ENCODE measurements at regions not wholly inside any gene's neighbourhood (a gene's known extent, or its start where the extent isn't known, plus 50 kb on each side); places are given as distances from the start of the nearest gene placed in this dataset.

DNA sequence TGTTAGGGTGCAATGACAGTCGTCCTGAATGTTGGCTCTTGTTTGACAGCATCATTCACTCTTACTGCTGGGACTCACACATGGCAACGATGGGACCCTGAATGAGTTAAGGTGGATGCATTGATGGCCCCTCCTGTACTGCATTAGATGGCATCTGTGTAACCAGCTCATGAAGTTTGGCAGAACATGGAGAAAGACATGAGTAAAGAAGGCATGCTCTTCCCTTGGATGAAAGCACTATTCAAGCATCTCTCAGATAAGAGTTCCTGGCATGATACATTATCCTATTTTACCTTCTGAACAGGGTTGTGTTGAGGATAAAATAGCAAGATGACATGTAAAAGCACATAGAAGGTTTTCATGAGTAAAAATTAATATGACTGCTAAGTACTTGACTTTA lies 142.2 kb upstream of the GAS1 start:
- H3K9me2 ChIP-seq (ENCODE audit: insufficient read depth): no peaks in the 10 kb centered on the region
- DNase-seq (ENCODE audit: low read depth, low spot score) (no peak), ATAC-seq (no peak)
- peaks cover 3% of the 10 kb centered on the region; the same call in 1 of the 2 replicates for H3K27me3 ChIP-seq (ENCODE audit: insufficient read depth, low read length)
- TF ChIP-seq, protein P1, sequence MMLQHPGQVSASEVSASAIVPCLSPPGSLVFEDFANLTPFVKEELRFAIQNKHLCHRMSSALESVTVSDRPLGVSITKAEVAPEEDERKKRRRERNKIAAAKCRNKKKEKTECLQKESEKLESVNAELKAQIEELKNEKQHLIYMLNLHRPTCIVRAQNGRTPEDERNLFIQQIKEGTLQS (IDR thresholded peaks at IDR 0.05): no peak
- TF ChIP-seq, protein P2, sequence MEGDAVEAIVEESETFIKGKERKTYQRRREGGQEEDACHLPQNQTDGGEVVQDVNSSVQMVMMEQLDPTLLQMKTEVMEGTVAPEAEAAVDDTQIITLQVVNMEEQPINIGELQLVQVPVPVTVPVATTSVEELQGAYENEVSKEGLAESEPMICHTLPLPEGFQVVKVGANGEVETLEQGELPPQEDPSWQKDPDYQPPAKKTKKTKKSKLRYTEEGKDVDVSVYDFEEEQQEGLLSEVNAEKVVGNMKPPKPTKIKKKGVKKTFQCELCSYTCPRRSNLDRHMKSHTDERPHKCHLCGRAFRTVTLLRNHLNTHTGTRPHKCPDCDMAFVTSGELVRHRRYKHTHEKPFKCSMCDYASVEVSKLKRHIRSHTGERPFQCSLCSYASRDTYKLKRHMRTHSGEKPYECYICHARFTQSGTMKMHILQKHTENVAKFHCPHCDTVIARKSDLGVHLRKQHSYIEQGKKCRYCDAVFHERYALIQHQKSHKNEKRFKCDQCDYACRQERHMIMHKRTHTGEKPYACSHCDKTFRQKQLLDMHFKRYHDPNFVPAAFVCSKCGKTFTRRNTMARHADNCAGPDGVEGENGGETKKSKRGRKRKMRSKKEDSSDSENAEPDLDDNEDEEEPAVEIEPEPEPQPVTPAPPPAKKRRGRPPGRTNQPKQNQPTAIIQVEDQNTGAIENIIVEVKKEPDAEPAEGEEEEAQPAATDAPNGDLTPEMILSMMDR (IDR thresholded peaks at IDR 0.05 in 2 of 3, conservative IDR thresholded peaks at IDR 0.05 in 1 of 3; ENCODE audit: borderline replicate concordance in 1 of 3, insufficient read depth in 1 of 3, low read depth in 2 of 3, low read length in 2 of 3): no peak
- no peak for TF ChIP-seq RAD21 (IDR thresholded peaks at IDR 0.05; ENCODE audit: low read depth)
- no peak for TF ChIP-seq JUND (IDR thresholded peaks at IDR 0.05)
- TF ChIP-seq SP1 (IDR thresholded peaks at IDR 0.05; ENCODE audit: low read depth): no peak
- H3K36me3 ChIP-seq (ENCODE audit: control insufficient read depth in 1 of 2, insufficient read depth in 2 of 2, low read length in 2 of 2): no peaks in the 10 kb centered on the region
- H4K20me1 ChIP-seq (ENCODE audit: insufficient read depth): no peaks in the 10 kb centered on the region
- POLR2A ChIA-PET: no interaction called here
- H3K9ac ChIP-seq (ENCODE audit: low read length): no peak overlapping the region
- no peak overlapping the region for H3K4me2 ChIP-seq (ENCODE audit: low read length)
- H3K27ac ChIP-seq (ENCODE audit: low read depth, low read length): no peak overlapping the region
- RAD21 ChIA-PET (ENCODE audit: low non-redundant PET in 1 of 2, low total read pairs in 2 of 2, uncharacterized antibody in 2 of 2, unreplicated experiment in 2 of 2): no interaction called here
- no TSS peak for BruUV-seq (replicated peaks)
- H3K4me1 ChIP-seq (ENCODE audit: control insufficient read depth in 1 of 2, insufficient read depth in 2 of 2, low read length in 2 of 2): no peaks in the 10 kb centered on the region
- H3K79me2 ChIP-seq (ENCODE audit: insufficient read depth, low read length): no peaks in the 10 kb centered on the region
- intact Hi-C loops (cut with micrococcal nuclease): no loop called here
- H3K9me3 ChIP-seq (ENCODE audit: control insufficient read depth in 1 of 2, insufficient read depth in 1 of 2, low read depth in 1 of 2, low read length in 2 of 2): no peaks in the 10 kb centered on the region
- H2AFZ ChIP-seq (ENCODE audit: low read depth, low read length, poor library complexity, severe bottlenecking): no peak overlapping the region
- H3K4me3 ChIP-seq (replicated peaks in 1 of 2; ENCODE audit: low read depth in 1 of 2, low read length in 2 of 2): no peak overlapping the region
- CTCF ChIA-PET: no interaction called here

DNA sequence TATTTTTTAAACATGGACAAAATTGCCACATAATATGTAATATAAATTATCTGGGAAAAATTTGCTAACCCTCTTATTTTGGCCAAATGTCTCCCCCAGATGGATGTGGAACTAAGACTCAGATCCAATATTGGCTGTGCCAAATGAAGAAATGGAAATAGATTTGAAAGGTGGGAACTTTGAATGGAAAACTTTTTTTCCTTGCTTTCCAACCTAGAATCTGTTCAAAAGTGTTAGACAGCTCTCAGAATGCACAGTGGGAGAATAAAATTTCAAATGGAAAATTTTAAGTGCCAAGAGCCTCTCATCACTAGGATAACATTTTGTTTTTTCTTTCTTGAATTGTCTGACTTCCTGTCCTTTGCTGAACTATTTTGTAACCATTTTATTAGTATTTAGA lies 142.6 kb upstream of the GAS1 start:
- no TSS peak for BruUV-seq (replicated peaks)
- Histone ChIP-seq H3K9me3 (ENCODE audit: control insufficient read depth in 1 of 2, insufficient read depth in 1 of 2, low read depth in 1 of 2, low read length in 2 of 2) (no peaks in the 10 kb centered on the region), H2AFZ (ENCODE audit: low read depth, low read length, poor library complexity, severe bottlenecking) (no peak overlapping the region), H3K4me1 (ENCODE audit: control insufficient read depth in 1 of 2, insufficient read depth in 2 of 2, low read length in 2 of 2) (no peaks in the 10 kb centered on the region), H3K9ac (ENCODE audit: low read length) (no peak overlapping the region), H3K79me2 (ENCODE audit: insufficient read depth, low read length) (no peaks in the 10 kb centered on the region), H3K36me3 (ENCODE audit: control insufficient read depth in 1 of 2, insufficient read depth in 2 of 2, low read length in 2 of 2) (no peaks in the 10 kb centered on the region), H4K20me1 (ENCODE audit: insufficient read depth) (no peaks in the 10 kb centered on the region), H3K4me2 (ENCODE audit: low read length) (no peak overlapping the region), H3K27me3 (ENCODE audit: insufficient read depth, low read length) (peaks cover 3% of the 10 kb centered on the region; the same call in 1 of the 2 replicates), H3K9me2 (ENCODE audit: insufficient read depth) (no peaks in the 10 kb centered on the region), H3K4me3 (replicated peaks in 1 of 2; ENCODE audit: low read depth in 1 of 2, low read length in 2 of 2) (no peak overlapping the region), H3K27ac (ENCODE audit: low read depth, low read length) (no peak overlapping the region)
- RAD21 ChIA-PET (ENCODE audit: low non-redundant PET in 1 of 2, low total read pairs in 2 of 2, uncharacterized antibody in 2 of 2, unreplicated experiment in 2 of 2): no interaction called here
- ATAC-seq (no peak), DNase-seq (ENCODE audit: low read depth, low spot score) (no peak)
- CTCF ChIA-PET: no interaction called here
- POLR2A ChIA-PET: no interaction called here
- intact Hi-C loops (cut with micrococcal nuclease): no loop called here
- TF ChIP-seq POLR2AphosphoS5 (IDR thresholded peaks at IDR 0.05; ENCODE audit: low read depth, low read length) (no peak), JUND (IDR thresholded peaks at IDR 0.05) (no peak), EZH2phosphoT487 (IDR thresholded peaks at IDR 0.05; ENCODE audit: borderline replicate concordance) (no peak), RAD21 (IDR thresholded peaks at IDR 0.05; ENCODE audit: low read depth) (no peak), ELF1 (IDR thresholded peaks at IDR 0.05; ENCODE audit: borderline replicate concordance, low read depth) (no peak), ZFX (IDR thresholded peaks at IDR 0.05) (no peak), CBX3 (IDR thresholded peaks at IDR 0.05; ENCODE audit: low read depth) (no peak), SRF (IDR thresholded peaks at IDR 0.05; ENCODE audit: low read depth) (no peak), CEBPB (IDR thresholded peaks at IDR 0.05; ENCODE audit: low read depth) (no peak), EGR1 (IDR thresholded peaks at IDR 0.05; ENCODE audit: low read depth) (no peak), SP1 (IDR thresholded peaks at IDR 0.05; ENCODE audit: low read depth) (no peak)
- TF ChIP-seq, protein P3, sequence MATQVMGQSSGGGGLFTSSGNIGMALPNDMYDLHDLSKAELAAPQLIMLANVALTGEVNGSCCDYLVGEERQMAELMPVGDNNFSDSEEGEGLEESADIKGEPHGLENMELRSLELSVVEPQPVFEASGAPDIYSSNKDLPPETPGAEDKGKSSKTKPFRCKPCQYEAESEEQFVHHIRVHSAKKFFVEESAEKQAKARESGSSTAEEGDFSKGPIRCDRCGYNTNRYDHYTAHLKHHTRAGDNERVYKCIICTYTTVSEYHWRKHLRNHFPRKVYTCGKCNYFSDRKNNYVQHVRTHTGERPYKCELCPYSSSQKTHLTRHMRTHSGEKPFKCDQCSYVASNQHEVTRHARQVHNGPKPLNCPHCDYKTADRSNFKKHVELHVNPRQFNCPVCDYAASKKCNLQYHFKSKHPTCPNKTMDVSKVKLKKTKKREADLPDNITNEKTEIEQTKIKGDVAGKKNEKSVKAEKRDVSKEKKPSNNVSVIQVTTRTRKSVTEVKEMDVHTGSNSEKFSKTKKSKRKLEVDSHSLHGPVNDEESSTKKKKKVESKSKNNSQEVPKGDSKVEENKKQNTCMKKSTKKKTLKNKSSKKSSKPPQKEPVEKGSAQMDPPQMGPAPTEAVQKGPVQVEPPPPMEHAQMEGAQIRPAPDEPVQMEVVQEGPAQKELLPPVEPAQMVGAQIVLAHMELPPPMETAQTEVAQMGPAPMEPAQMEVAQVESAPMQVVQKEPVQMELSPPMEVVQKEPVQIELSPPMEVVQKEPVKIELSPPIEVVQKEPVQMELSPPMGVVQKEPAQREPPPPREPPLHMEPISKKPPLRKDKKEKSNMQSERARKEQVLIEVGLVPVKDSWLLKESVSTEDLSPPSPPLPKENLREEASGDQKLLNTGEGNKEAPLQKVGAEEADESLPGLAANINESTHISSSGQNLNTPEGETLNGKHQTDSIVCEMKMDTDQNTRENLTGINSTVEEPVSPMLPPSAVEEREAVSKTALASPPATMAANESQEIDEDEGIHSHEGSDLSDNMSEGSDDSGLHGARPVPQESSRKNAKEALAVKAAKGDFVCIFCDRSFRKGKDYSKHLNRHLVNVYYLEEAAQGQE (IDR thresholded peaks at IDR 0.05; ENCODE audit: low read depth): no peak
- TF ChIP-seq, protein P1 (IDR thresholded peaks at IDR 0.05): no peak

All from HCT116 (cell line).